CD4-positive, alpha-beta T cell (primary cell): ENCODE measurements at regions not wholly inside any gene's neighbourhood (a gene's known extent, or its start where the extent isn't known, plus 50 kb on each side); places are given as distances from the start of the nearest gene placed in this dataset.

Source experiments
- ATAC-seq: fragments of 200-7000 bp; cut with Tn5 transposase; one replicate; pipeline ENCODE4 v1.10.0; 2022; ENCODE audit warnings: mild to moderate bottlenecking; ENCODE audit not compliant: poor library complexity
- CTCF ChIA-PET: fragments of 350-600 bp; sonication (Branson Sonifier 250); formaldehyde crosslinking; loops from one replicate; lab custom pipeline; 2021; ENCODE audit warnings: antibody characterized with exemption, inconsistent platforms; lab: Charles Lee
- POLR2A ChIA-PET: fragments of 350-600 bp; sonication (Branson Sonifier 250); formaldehyde crosslinking; loops from one replicate; lab custom pipeline; 2021; ENCODE audit warnings: antibody characterized with exemption, inconsistent platforms; lab: Charles Lee
- DNase-seq, 14 experiments: peaks; one replicate each; pipeline ENCODE4 v3.0.0-alpha.2; 2013 to 2020; ENCODE audit warnings: mixed read lengths in 2 of 14
- H3K27ac ChIP-seq, 2 donors: one replicate each; pipeline versions ENCODE4 v1.5.1 to v1.7.0; 2013; ENCODE audit warnings: low read length in 2 of 2, low read depth in 1 of 2, mild to moderate bottlenecking in 1 of 2
- H3K27me3 ChIP-seq, 2 experiments: 1 replicate in 1 of 2; 2 replicates in 1 of 2; pipeline versions ENCODE4 v1.6.1 to v1.7.0; 2013; ENCODE audit warnings: low read length in 2 of 2, control low read depth in 1 of 2, mild to moderate bottlenecking in 1 of 2, moderate library complexity in 1 of 2; ENCODE audit not compliant: insufficient read depth in 2 of 2, control insufficient read depth in 1 of 2
- H3K36me3 ChIP-seq: one replicate; pipeline ENCODE4 v1.6.1; 2013; ENCODE audit warnings: low read length, control low read depth; ENCODE audit not compliant: insufficient read depth
- H3K4me1 ChIP-seq: one replicate; pipeline ENCODE4 v1.6.1; 2013; ENCODE audit warnings: low read length, control low read depth; ENCODE audit not compliant: insufficient read depth
- H3K4me3 ChIP-seq: one replicate; pipeline ENCODE4 v1.5.1; 2013; ENCODE audit warnings: mild to moderate bottlenecking, low read length, moderate library complexity
- H3K9me3 ChIP-seq, 2 experiments: 1 replicate in 1 of 2; 2 replicates in 1 of 2; pipeline versions ENCODE4 v1.6.1 to v1.7.0; 2013; ENCODE audit warnings: low read length in 2 of 2, mild to moderate bottlenecking in 2 of 2, control low read depth in 1 of 2, moderate library complexity in 1 of 2; ENCODE audit not compliant: control insufficient read depth in 1 of 2, insufficient read depth in 1 of 2
- H3K27ac Mint-ChIP-seq: one replicate; pipeline ENCODE4 v1.8.0; 2020; ENCODE audit warnings: mixed read lengths
- H3K27me3 Mint-ChIP-seq: one replicate; pipeline ENCODE4 v1.8.0; 2021; ENCODE audit warnings: mixed read lengths
- H3K36me3 Mint-ChIP-seq: one replicate; pipeline ENCODE4 v1.8.0; 2021; ENCODE audit warnings: low read depth, mixed read lengths
- H3K4me1 Mint-ChIP-seq: one replicate; pipeline ENCODE4 v1.8.0; 2021; ENCODE audit warnings: low read depth, mixed read lengths
- H3K4me3 Mint-ChIP-seq: one replicate; pipeline ENCODE4 v1.8.0; 2020; ENCODE audit warnings: mild to moderate bottlenecking, mixed read lengths
- H3K9me3 Mint-ChIP-seq: one replicate; pipeline ENCODE4 v1.8.0; 2020; ENCODE audit warnings: mixed read lengths
- CTCF ChIP-seq: fragments of 200-600 bp; IDR thresholded peaks from one replicate; pipeline ENCODE4 v1.8.0; 2022; ENCODE audit warnings: antibody characterized with exemption, mild to moderate bottlenecking
- intact Hi-C, 2 experiments: fragments of 100-400 bp; cut with DNase I in 1 of 2; cut with micrococcal nuclease in 1 of 2; formaldehyde crosslinking; loops; one replicate each; pipeline versions ENCODE4 v1.15.1 to v1.9.0; 2023 to 2025; cut with DNase I, micrococcal nuclease

- Histone ChIP-seq H3K4me1 (peaks cover 9% of the 10 kb centered on the region), H3K9me3 (no peaks in the 10 kb centered on the region), H3K27me3 (no peaks in the 10 kb centered on the region), H3K27ac (no peak overlapping the region), H3K4me3 (no peak overlapping the region), H3K36me3 (no peaks in the 10 kb centered on the region)
- intact Hi-C loops: no loop called here
- ATAC-seq: no peak
- Mint-ChIP-seq H3K36me3 (no peaks in the 10 kb centered on the region), H3K4me3 (no peak overlapping the region), H3K27ac (no peak overlapping the region), H3K27me3 (no peaks in the 10 kb centered on the region), H3K9me3 (no peaks in the 10 kb centered on the region), H3K4me1 (peaks cover 9% of the 10 kb centered on the region)
- TF ChIP-seq CTCF: no peak
- ChIA-PET POLR2A (no interaction called here), CTCF (no interaction called here)
- DNase-seq: no peak
Measured at GRCh38 chr1:59039551-59039950, 255.7 kb upstream of the JUN start.

GRCh38 chr1:59040486-59040885, 256.4 kb upstream of the FGGY start:
- ChIA-PET POLR2A (no interaction called here), CTCF (no interaction called here)
- ATAC-seq (no peak), DNase-seq (no peak)
- Histone ChIP-seq H3K27ac (no peak overlapping the region), H3K9me3 (no peaks in the 10 kb centered on the region), H3K4me1 (peaks cover 18% of the 10 kb centered on the region), H3K27me3 (no peaks in the 10 kb centered on the region), H3K4me3 (no peak overlapping the region), H3K36me3 (no peaks in the 10 kb centered on the region)
- no peak overlapping the region for H3K27ac Mint-ChIP-seq
- no peak overlapping the region for H3K4me3 Mint-ChIP-seq
- intact Hi-C loops: no loop called here
- TF ChIP-seq CTCF: no peak
- H3K9me3 Mint-ChIP-seq: no peaks in the 10 kb centered on the region
- H3K27me3 Mint-ChIP-seq: no peaks in the 10 kb centered on the region
- peaks cover 19% of the 10 kb centered on the region for H3K4me1 Mint-ChIP-seq
- H3K36me3 Mint-ChIP-seq: no peaks in the 10 kb centered on the region

GRCh38 chr1:59041646-59042277, 255.1 kb upstream of the FGGY start:
- Mint-ChIP-seq H3K9me3 (no peaks in the 10 kb centered on the region), H3K27ac (no peak overlapping the region), H3K36me3 (no peaks in the 10 kb centered on the region), H3K27me3 (no peaks in the 10 kb centered on the region), H3K4me1 (peaks cover 31% of the 10 kb centered on the region), H3K4me3 (no peak overlapping the region)
- CTCF ChIA-PET: no interaction called here
- DNase-seq: no peak
- no peak for ATAC-seq
- no peak for TF ChIP-seq CTCF
- no peaks in the 10 kb centered on the region for H3K27me3 ChIP-seq
- intact Hi-C loops: no loop called here
- H3K9me3 ChIP-seq: no peaks in the 10 kb centered on the region
- peaks cover 30% of the 10 kb centered on the region for H3K4me1 ChIP-seq
- H3K27ac ChIP-seq: no peak overlapping the region
- no peaks in the 10 kb centered on the region for H3K36me3 ChIP-seq
- POLR2A ChIA-PET: no interaction called here
- no peak overlapping the region for H3K4me3 ChIP-seq
